ENCODE measurements at regions not wholly inside any gene's neighbourhood (a gene's known extent, or its start where the extent isn't known, plus 50 kb on each side); places are given as distances from the start of the nearest gene placed in this dataset.

GRCh38 chr9:126049896-126050604 lies 276.6 kb upstream of the MVB12B start:
- no peak overlapping the region for H3K4me3 Mint-ChIP-seq
- H3K27me3 Mint-ChIP-seq, result peaks cover 14% of the 10 kb centered on the region
- no peak for ATAC-seq (replicated peaks)
- no peaks in the 10 kb centered on the region for H3K36me3 Mint-ChIP-seq (ENCODE audit: low read depth)
- no peaks in the 10 kb centered on the region for H3K9me3 Mint-ChIP-seq
- H3K27ac Mint-ChIP-seq, result no peak overlapping the region
- H3K4me1 Mint-ChIP-seq, result no peaks in the 10 kb centered on the region

- Mint-ChIP-seq H3K4me1 (no peaks in the 10 kb centered on the region), H3K9me3 (no peaks in the 10 kb centered on the region), H3K4me3 (no peak overlapping the region), H3K27me3 (peaks cover 14% of the 10 kb centered on the region), H3K27ac (no peak overlapping the region), H3K36me3 (ENCODE audit: low read depth) (no peaks in the 10 kb centered on the region)
- no peak for ATAC-seq (replicated peaks)
These were observed 276.0 kb upstream of the MVB12B start for GRCh38 chr9:126050605-126050990.

- H3K27ac Mint-ChIP-seq, result no peak overlapping the region
- H3K4me3 Mint-ChIP-seq, result no peak overlapping the region
- peaks cover 9% of the 10 kb centered on the region for H3K27me3 Mint-ChIP-seq
- no peaks in the 10 kb centered on the region for H3K36me3 Mint-ChIP-seq (ENCODE audit: low read depth)
- no peaks in the 10 kb centered on the region for H3K4me1 Mint-ChIP-seq
- H3K9me3 Mint-ChIP-seq, result no peaks in the 10 kb centered on the region
- no peak for ATAC-seq (replicated peaks)
These were observed 275.0 kb upstream of the MVB12B start for GRCh38 chr9:126051446-126052130.

- Mint-ChIP-seq H3K27ac (no peak overlapping the region), H3K36me3 (ENCODE audit: low read depth) (no peaks in the 10 kb centered on the region), H3K27me3 (peaks cover 9% of the 10 kb centered on the region), H3K9me3 (no peaks in the 10 kb centered on the region), H3K4me3 (no peak overlapping the region), H3K4me1 (no peaks in the 10 kb centered on the region)
- ATAC-seq (replicated peaks), result no peak
These were observed 273.8 kb upstream of the MVB12B start for GRCh38 chr9:126052791-126053190.

GRCh38 chr9:126053913-126054312 lies 272.7 kb upstream of the MVB12B start:
- H3K36me3 Mint-ChIP-seq (ENCODE audit: low read depth), result no peaks in the 10 kb centered on the region
- H3K4me1 Mint-ChIP-seq, result no peaks in the 10 kb centered on the region
- no peak overlapping the region for H3K4me3 Mint-ChIP-seq
- ATAC-seq (replicated peaks), result no peak
- no peak overlapping the region for H3K27ac Mint-ChIP-seq
- peaks cover 11% of the 10 kb centered on the region for H3K27me3 Mint-ChIP-seq
- no peaks in the 10 kb centered on the region for H3K9me3 Mint-ChIP-seq

- Mint-ChIP-seq H3K9me3 (no peaks in the 10 kb centered on the region), H3K36me3 (ENCODE audit: low read depth) (no peaks in the 10 kb centered on the region), H3K4me1 (no peaks in the 10 kb centered on the region), H3K27me3 (peaks cover 19% of the 10 kb centered on the region), H3K4me3 (no peak overlapping the region), H3K27ac (no peak overlapping the region)
- no peak for ATAC-seq (replicated peaks)
These were observed 271.1 kb upstream of the MVB12B start for GRCh38 chr9:126055381-126055985.

GRCh38 chr9:126056312-126057021 lies 270.2 kb upstream of the MVB12B start:
- Mint-ChIP-seq H3K4me3 (no peak overlapping the region), H3K9me3 (no peaks in the 10 kb centered on the region), H3K4me1 (no peaks in the 10 kb centered on the region)

GRCh38 chr9:126057121-126057825 lies 269.4 kb upstream of the MVB12B start:
- no peak for ATAC-seq (replicated peaks)
- H3K27ac Mint-ChIP-seq, result no peak overlapping the region
- no peak overlapping the region for H3K4me3 Mint-ChIP-seq
- no peaks in the 10 kb centered on the region for H3K4me1 Mint-ChIP-seq
- H3K27me3 Mint-ChIP-seq, result peaks cover 20% of the 10 kb centered on the region
- no peaks in the 10 kb centered on the region for H3K36me3 Mint-ChIP-seq (ENCODE audit: low read depth)
- no peaks in the 10 kb centered on the region for H3K9me3 Mint-ChIP-seq

More at GRCh38 chr9:126056312-126057021, 270.2 kb upstream of the MVB12B start:
- H3K27ac Mint-ChIP-seq, result no peak overlapping the region
- H3K27me3 Mint-ChIP-seq, result peaks cover 20% of the 10 kb centered on the region
- H3K36me3 Mint-ChIP-seq (ENCODE audit: low read depth), result no peaks in the 10 kb centered on the region
- no peak for ATAC-seq (replicated peaks)

- Mint-ChIP-seq H3K4me1 (no peaks in the 10 kb centered on the region), H3K4me3 (no peak overlapping the region), H3K36me3 (ENCODE audit: low read depth) (no peaks in the 10 kb centered on the region), H3K27ac (no peak overlapping the region), H3K27me3 (peaks cover 20% of the 10 kb centered on the region), H3K9me3 (no peaks in the 10 kb centered on the region)
- no peak for ATAC-seq (replicated peaks)
These were observed 268.6 kb upstream of the MVB12B start for GRCh38 chr9:126058011-126058531.

GRCh38 chr9:126058591-126058990 lies 268.0 kb upstream of the MVB12B start:
- no peaks in the 10 kb centered on the region for H3K9me3 Mint-ChIP-seq
- H3K4me3 Mint-ChIP-seq, result no peak overlapping the region
- H3K4me1 Mint-ChIP-seq, result no peaks in the 10 kb centered on the region
- peaks cover 20% of the 10 kb centered on the region for H3K27me3 Mint-ChIP-seq
- H3K36me3 Mint-ChIP-seq (ENCODE audit: low read depth), result no peaks in the 10 kb centered on the region
- no peak overlapping the region for H3K27ac Mint-ChIP-seq
- ATAC-seq (replicated peaks), result no peak

- Mint-ChIP-seq H3K9me3 (no peaks in the 10 kb centered on the region), H3K27me3 (peaks cover 20% of the 10 kb centered on the region), H3K36me3 (ENCODE audit: low read depth) (no peaks in the 10 kb centered on the region), H3K27ac (no peak overlapping the region), H3K4me1 (no peaks in the 10 kb centered on the region), H3K4me3 (no peak overlapping the region)
- ATAC-seq (replicated peaks), result no peak
These were observed 265.1 kb upstream of the MVB12B start for GRCh38 chr9:126061575-126061974.

- Mint-ChIP-seq H3K27ac (no peak overlapping the region), H3K9me3 (no peaks in the 10 kb centered on the region), H3K4me3 (no peak overlapping the region), H3K4me1 (no peaks in the 10 kb centered on the region), H3K36me3 (ENCODE audit: low read depth) (no peaks in the 10 kb centered on the region), H3K27me3 (peaks cover 20% of the 10 kb centered on the region)
- ATAC-seq (replicated peaks), result no peak
These were observed 264.3 kb upstream of the MVB12B start for GRCh38 chr9:126062158-126062886.

- no peak overlapping the region for H3K4me3 Mint-ChIP-seq
- H3K27me3 Mint-ChIP-seq, result peaks cover 20% of the 10 kb centered on the region
- H3K4me1 Mint-ChIP-seq, result no peaks in the 10 kb centered on the region
- no peaks in the 10 kb centered on the region for H3K36me3 Mint-ChIP-seq (ENCODE audit: low read depth)
- no peaks in the 10 kb centered on the region for H3K9me3 Mint-ChIP-seq
- ATAC-seq (replicated peaks), result no peak
- no peak overlapping the region for H3K27ac Mint-ChIP-seq
These were observed 263.3 kb upstream of the MVB12B start for GRCh38 chr9:126063326-126063725.
